Small intestine (tissue), 7 donors: ENCODE measurements at regions not wholly inside any gene's neighbourhood (a gene's known extent, or its start where the extent isn't known, plus 50 kb on each side); places are given as distances from the start of the nearest gene placed in this dataset.

Source experiments
- DNase-seq, 2 donors: peaks; one replicate each; pipeline versions ENCODE4 v3.0.0 to v3.0.0-alpha.2; 2013
- FAIRE-seq: peaks from 2 replicates; lab custom pipeline; 2012; peaks lifted over from hg19 to GRCh38; lab: Jason Lieb, UNC
- H3K27ac ChIP-seq, 3 donors: one replicate each; pipeline ENCODE4 v1.5.1; 2013; ENCODE audit warnings: low read length in 2 of 3, mild to moderate bottlenecking in 2 of 3, control low read depth in 1 of 3, inconsistent platforms in 1 of 3, low read depth in 1 of 3, moderate library complexity in 1 of 3
- H3K27me3 ChIP-seq, 3 donors: one replicate each; pipeline ENCODE4 v1.6.1; 2013; ENCODE audit warnings: low read length in 3 of 3, inconsistent platforms in 1 of 3; ENCODE audit not compliant: control insufficient read depth in 3 of 3, insufficient read depth in 3 of 3
- H3K36me3 ChIP-seq, 3 donors: one replicate each; pipeline ENCODE4 v1.6.1; 2013; ENCODE audit warnings: low read length in 3 of 3, inconsistent platforms in 1 of 3, low read depth in 1 of 3, mild to moderate bottlenecking in 1 of 3, moderate library complexity in 1 of 3; ENCODE audit not compliant: control insufficient read depth in 3 of 3, insufficient read depth in 2 of 3
- H3K4me1 ChIP-seq, 3 donors: one replicate each; pipeline ENCODE4 v1.6.1; 2013; ENCODE audit warnings: low read length in 2 of 3, inconsistent platforms in 1 of 3, low read depth in 1 of 3, mild to moderate bottlenecking in 1 of 3, moderate library complexity in 1 of 3; ENCODE audit not compliant: control insufficient read depth in 3 of 3, insufficient read depth in 2 of 3
- H3K4me3 ChIP-seq, 3 donors: one replicate each; pipeline ENCODE4 v1.5.1; 2013; ENCODE audit warnings: low read length in 3 of 3, control low read depth in 1 of 3, inconsistent platforms in 1 of 3, low read depth in 1 of 3, mild to moderate bottlenecking in 1 of 3, moderate library complexity in 1 of 3
- H3K9me3 ChIP-seq, 2 donors: one replicate each; pipeline ENCODE4 v1.6.1; 2013; ENCODE audit warnings: low read depth in 1 of 2, low read length in 1 of 2; ENCODE audit not compliant: control insufficient read depth in 2 of 2, insufficient read depth in 1 of 2
- WGBS, 3 donors: extraction: QIAGEN DNeasy Blood & Tissue Kit; methylation state at CpG; one replicate each; pipeline ENCODE4 v1.1.7; 2013; 5-methylcytosine and 5-hydroxymethylcytosine counted together
- donor health status: healthy with polysubstance abuse.
- donor health status: control.
- donor health status: control.
- donor health status: Bipolar disorder and iron deficiency.
- donor health status: healthy.

DNA sequence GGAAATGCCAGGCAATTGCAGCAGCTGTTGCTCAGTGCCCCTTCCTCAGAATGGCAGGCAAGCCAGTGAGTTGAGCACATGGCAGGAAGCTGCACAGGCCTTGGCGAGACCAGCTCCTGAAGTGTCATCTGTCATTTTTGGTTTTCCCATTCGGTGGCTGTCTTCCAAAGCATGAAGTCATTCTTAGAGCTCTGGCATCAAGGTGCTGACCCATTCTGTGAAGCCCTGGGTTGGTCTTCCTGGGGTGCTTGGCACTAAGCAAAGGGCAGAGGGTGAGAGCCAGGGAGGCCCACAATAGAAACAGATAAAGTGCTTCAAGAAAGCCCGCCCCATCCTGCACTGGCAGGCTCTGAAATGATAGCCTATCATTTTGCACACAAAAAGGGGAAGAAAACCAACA is 150.5 kb downstream of the VAPA start:
- H3K4me3 ChIP-seq, result no peak overlapping the region
- WGBS, 3 donors, result 92 to 98% (median 96%) methylated on average over 3 of the region's 3 CpGs
- FAIRE-seq, result no peak

DNA sequence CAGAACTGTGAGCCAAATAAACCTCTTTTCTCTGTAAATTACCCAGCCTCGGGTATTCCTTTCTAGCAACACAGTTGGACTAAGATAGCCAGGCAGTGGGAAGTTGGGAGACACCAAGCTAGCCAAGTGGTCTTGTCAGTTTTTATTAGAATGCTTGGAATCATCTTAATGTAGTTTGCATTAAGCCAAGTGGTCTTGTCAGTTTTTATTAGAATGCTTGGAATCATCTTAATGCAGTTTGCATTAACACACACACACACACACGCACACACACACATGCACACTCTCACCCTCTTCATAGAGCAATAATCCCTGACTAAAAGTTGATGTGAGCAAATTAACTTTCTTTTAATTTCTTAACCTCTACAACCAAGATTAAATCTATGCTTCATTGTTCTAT is 151.5 kb downstream of the VAPA start:
- H3K36me3 ChIP-seq, result no peaks in the 10 kb centered on the region
- H3K27me3 ChIP-seq, result no peaks in the 10 kb centered on the region
- DNase-seq (no peak), FAIRE-seq (no peak)
- no peak overlapping the region for H3K27ac ChIP-seq
- H3K4me1 ChIP-seq, result peaks cover 0 to 4% (median 0%) of the 10 kb centered on the region in 3 donors
- WGBS, 3 donors, result 80 to 91% (median 88%) methylated on average over 2 of the region's 2 CpGs
- H3K4me3 ChIP-seq, result no peak overlapping the region
- H3K9me3 ChIP-seq, result no peaks in the 10 kb centered on the region

More for the DNA sequence above, 150.5 kb downstream of the VAPA start:
- Histone ChIP-seq H3K4me1 (peaks cover 0 to 4% (median 0%) of the 10 kb centered on the region in 3 donors), H3K36me3 (no peaks in the 10 kb centered on the region), H3K9me3 (no peaks in the 10 kb centered on the region), H3K27ac (no peak overlapping the region), H3K27me3 (no peaks in the 10 kb centered on the region)
- no peak for DNase-seq

DNA sequence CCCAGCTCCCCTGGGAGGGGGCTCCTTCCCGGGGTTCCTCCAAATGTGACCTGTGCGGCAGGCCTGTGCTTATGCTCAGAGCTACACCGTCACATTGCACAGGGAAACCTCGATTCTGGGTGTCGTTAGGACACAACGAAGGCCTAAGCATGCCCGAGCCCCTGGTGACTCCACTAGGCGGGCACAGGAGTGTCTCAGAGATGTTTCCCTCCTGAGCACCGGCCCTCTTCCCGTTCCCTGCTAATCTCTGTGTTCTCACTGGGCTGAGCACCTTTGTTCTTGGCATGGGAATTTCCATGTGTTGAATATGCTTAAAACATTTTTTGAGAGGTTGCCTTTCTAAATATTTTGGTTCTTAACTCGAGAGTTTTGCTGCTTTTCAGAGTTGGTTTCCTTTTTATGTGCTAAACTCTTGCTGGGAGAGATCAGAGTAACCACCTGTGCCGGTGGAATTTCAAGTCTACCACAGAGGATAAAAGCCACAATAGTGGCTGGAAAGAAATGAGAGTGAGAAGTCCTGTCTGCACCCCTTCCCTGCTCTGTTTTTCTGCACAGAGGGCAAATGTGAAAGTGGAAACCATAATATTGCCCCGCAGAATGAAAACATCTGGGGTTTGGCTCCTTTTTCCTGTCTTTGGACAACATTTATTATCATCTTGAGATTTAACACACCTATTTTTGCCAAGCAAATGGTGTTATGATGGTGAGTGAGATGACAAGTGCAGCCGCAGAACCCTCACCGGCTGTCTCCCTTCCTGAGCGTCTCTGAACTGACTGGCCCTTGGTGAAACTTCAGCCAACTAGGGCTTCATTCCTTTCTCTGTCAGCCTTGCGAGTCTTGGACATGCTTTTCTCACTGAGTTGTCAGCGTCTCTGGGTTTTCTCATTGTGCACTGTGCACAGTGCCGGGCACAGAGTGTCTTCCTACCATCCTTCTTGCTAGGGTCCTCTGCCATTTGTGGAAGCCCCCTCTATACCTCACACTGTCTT is 154.1 kb downstream of the VAPA start:
- Histone ChIP-seq H3K36me3 (no peaks in the 10 kb centered on the region), H3K27ac (no peak overlapping the region), H3K4me3 (no peak overlapping the region), H3K9me3 (no peaks in the 10 kb centered on the region), H3K27me3 (no peaks in the 10 kb centered on the region), H3K4me1 (no peaks in the 10 kb centered on the region)
- 82 to 86% (median 84%) methylated on average over 19 of the region's 19 CpGs for WGBS, 3 donors
- FAIRE-seq (no peak), DNase-seq (no peak)

DNA sequence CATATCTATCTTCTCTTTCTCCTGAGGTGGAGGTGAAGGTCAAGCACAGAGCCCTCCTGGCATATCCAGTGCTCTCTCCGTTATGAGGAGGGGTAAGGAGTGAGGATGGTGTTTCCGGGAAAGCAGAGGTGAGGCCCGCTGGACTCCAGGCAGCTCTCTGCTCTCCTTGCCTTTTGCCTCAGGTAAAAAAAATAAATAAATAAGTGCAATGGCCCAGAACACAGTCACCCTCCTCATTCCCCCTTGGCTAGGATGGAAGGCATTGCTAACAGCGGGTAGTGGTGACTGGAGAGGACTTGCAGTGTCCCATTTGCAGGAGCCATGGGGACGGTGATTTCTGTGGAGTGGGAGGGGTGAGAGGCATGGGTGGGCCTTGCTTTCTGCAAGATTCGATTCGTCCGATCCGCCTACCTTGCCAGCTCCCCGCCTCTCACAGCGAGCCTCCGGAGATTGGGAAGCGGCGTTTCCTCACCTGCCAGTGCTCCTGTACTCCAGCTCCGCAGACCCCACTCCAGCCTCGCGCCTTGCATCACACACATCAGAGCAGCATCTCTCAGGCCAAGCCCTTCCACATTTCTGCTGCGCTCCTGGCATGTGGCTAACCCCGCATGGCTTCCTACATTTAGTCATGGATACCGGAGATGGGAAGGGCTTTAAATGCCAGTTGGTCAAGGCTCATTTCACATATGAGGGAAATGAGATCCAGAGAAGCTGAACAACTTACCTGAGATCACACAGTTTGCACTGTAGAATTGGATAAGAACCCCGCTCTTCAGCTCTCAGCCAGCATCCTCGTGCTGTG is 155.2 kb downstream of the VAPA start:
- no peaks in the 10 kb centered on the region for H3K4me1 ChIP-seq
- FAIRE-seq (no peak), DNase-seq (no peak)
- no peaks in the 10 kb centered on the region for H3K27me3 ChIP-seq
- no peaks in the 10 kb centered on the region for H3K9me3 ChIP-seq
- no peaks in the 10 kb centered on the region for H3K36me3 ChIP-seq
- H3K4me3 ChIP-seq, result no peak overlapping the region
- no peak overlapping the region for H3K27ac ChIP-seq
- 95 to 96% (median 95%) methylated on average over 22 of the region's 22 CpGs for WGBS, 3 donors

DNA sequence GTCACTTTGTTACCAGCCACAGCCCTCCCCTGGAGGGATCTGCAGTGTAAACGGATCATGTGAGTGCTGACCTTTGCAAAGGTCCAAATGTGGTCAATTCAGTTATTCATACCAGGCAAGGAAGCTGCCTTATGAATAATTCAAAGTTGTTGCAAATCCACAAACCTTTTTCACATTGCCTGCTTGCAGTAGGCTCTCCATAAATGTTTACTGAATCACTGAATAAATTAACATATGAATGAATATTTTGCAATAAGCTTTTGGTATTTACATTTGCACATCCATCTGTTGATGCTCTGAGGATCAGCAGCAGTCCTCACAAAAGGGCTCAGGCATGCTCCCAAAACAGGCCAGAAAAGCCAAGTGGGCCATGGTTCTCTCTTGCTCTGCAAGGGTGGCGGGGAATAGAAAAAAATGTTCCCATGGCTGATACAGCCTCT is 156.8 kb downstream of the VAPA start:
- H3K4me3 ChIP-seq, result no peak overlapping the region
- peak overlapping the region in 1 of 3 donors; percentile 27 for H3K27ac ChIP-seq
- H3K9me3 ChIP-seq, result no peaks in the 10 kb centered on the region
- H3K4me1 ChIP-seq, result no peaks in the 10 kb centered on the region
- no peaks in the 10 kb centered on the region for H3K36me3 ChIP-seq
- FAIRE-seq, result no peak
- no peak for DNase-seq
- H3K27me3 ChIP-seq, result no peaks in the 10 kb centered on the region
- WGBS, 3 donors, result 69 to 87% (median 72%) methylated on average over 2 of the region's 2 CpGs

DNA sequence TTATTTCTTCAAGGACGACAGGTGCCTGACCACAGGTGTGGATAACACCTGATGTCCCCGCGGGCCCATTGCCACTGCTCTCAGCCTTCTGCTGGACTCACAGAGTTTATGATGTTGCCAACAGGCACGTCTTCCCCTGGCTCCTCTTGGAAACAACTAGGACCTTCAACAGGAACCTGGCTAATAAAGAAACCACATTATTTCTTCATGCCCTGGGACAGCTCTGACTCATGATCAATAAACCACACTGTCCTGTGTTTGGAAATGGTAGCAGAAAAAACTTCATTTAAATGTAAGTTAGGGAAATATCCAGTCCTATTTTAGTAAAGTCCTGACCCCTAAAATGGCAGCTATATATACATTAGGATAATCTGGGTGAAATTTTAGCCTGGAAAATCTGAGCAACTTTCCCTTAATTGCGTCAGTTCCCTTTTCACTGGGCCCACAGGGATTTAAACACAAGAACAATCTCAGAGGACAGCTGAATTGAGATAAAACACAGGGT is 158.9 kb downstream of the VAPA start:
- no peaks in the 10 kb centered on the region for H3K4me1 ChIP-seq
- FAIRE-seq, result no peak
- H3K27me3 ChIP-seq, result no peaks in the 10 kb centered on the region
- no peaks in the 10 kb centered on the region for H3K36me3 ChIP-seq
- WGBS, 3 donors, result 75 to 83% (median 79%) methylated on average over 5 of the region's 5 CpGs
- no peak overlapping the region for H3K27ac ChIP-seq
- H3K9me3 ChIP-seq, result no peaks in the 10 kb centered on the region
- H3K4me3 ChIP-seq, result no peak overlapping the region
- no peak for DNase-seq

DNA sequence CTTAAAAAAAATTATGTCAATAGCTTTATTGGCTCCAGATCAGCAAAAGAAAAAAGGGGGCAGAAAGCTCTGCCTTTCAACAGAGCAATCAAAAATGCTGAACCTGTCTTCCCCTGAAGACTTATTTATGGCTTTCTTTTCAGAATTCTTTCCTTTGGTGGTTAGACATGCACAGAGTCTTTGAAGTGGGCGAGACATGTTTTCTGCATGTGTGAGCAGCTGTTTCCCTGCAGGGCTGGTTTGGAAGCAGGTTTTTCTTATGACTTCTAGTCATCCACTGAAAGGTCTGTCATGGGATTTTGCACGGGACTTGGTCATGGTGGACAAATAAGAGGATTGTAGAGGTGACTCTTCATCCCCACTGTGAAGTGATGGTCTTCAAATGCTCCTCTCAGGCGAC is 160.3 kb downstream of the VAPA start:
- 67 to 79% (median 70%) methylated on average over 3 of the region's 3 CpGs for WGBS, 3 donors
- H3K36me3 ChIP-seq, result no peaks in the 10 kb centered on the region
- H3K27ac ChIP-seq, result no peak overlapping the region
- DNase-seq, result no peak
- no peak overlapping the region for H3K4me3 ChIP-seq
- no peak for FAIRE-seq
- H3K4me1 ChIP-seq, result peaks cover 0 to 4% (median 0%) of the 10 kb centered on the region in 3 donors
- H3K9me3 ChIP-seq, result no peaks in the 10 kb centered on the region
- H3K27me3 ChIP-seq, result no peaks in the 10 kb centered on the region

DNA sequence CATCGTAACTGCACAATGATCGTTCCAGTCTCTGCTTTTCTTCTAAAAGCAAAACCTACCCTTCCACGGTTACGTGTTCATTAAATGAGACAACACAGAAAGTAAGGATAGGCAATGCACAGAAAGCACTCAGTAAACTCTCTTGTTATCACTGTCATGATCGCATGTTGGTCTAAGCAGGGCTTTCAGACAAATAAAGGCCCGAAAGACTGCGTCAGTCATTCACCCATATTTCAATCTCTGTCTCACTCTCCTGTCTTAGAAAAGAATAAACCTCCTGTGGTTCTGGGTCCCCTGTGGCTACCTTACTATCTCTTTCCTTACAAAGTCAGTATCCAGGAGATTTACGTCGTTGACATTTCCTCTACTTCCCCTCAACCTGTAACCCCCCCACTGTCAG is 160.9 kb downstream of the VAPA start:
- Histone ChIP-seq H3K9me3 (no peaks in the 10 kb centered on the region), H3K27me3 (no peaks in the 10 kb centered on the region), H3K36me3 (no peaks in the 10 kb centered on the region), H3K27ac (no peak overlapping the region), H3K4me1 (peaks cover 0 to 4% (median 0%) of the 10 kb centered on the region in 3 donors), H3K4me3 (no peak overlapping the region)
- no peak for FAIRE-seq
- 82 to 88% (median 83%) methylated on average over 9 of the region's 9 CpGs for WGBS, 3 donors
- DNase-seq, result no peak
